Epidermal melanocyte (primary cell): ENCODE measurements at regions not wholly inside any gene's neighbourhood (a gene's known extent, or its start where the extent isn't known, plus 50 kb on each side); places are given as distances from the start of the nearest gene placed in this dataset.
"Not testable (repeated sequence)": the region's sequence is repeated elsewhere in the genome, so short reads cannot be mapped to it uniquely, and the experiment has no call there.

Source experiments
- DNase-seq: peaks from one replicate; pipeline ENCODE4 v3.0.0; 2011; ENCODE audit warnings: low spot score; ENCODE audit not compliant: insufficient read length

GRCh38 chr3:43236008-43236407, 50.3 kb upstream of the SNRK start:
- no peak for DNase-seq

GRCh38 chr3:43233062-43233461, 53.3 kb upstream of the SNRK start:
- no peak for DNase-seq

- DNase-seq = no peak
Observed at GRCh38 chr3:43231276-43232000, 54.9 kb upstream of the SNRK start.

GRCh38 chr3:43229865-43230264, 56.5 kb upstream of the SNRK start:
- DNase-seq = not testable (repeated sequence)

- DNase-seq = not testable (repeated sequence)
Observed at GRCh38 chr3:43227685-43228084, 58.7 kb upstream of the SNRK start.

- no peak for DNase-seq
Observed at GRCh38 chr3:43224405-43225073, 61.8 kb upstream of the SNRK start.

- DNase-seq = no peak
Observed at GRCh38 chr3:43223670-43224364, 62.5 kb upstream of the SNRK start.

- no peak for DNase-seq
Observed at GRCh38 chr3:43222590-43222989, 63.8 kb upstream of the SNRK start.

- no peak for DNase-seq
Observed at GRCh38 chr3:43221076-43221475, 65.3 kb upstream of the SNRK start.

GRCh38 chr3:43219616-43220015, 66.7 kb upstream of the SNRK start:
- DNase-seq = no peak

GRCh38 chr3:43218921-43219320, 67.4 kb upstream of the SNRK start:
- DNase-seq = no peak

- DNase-seq = peak; percentile 39
Observed at GRCh38 chr3:43218156-43218555, 68.2 kb upstream of the SNRK start.

GRCh38 chr3:43217633-43218032, 68.7 kb upstream of the SNRK start:
- no peak for DNase-seq

- DNase-seq = no peak
Observed at GRCh38 chr3:43217206-43217605, 69.1 kb upstream of the SNRK start.

- DNase-seq = no peak
Observed at GRCh38 chr3:43215663-43216275, 70.6 kb upstream of the SNRK start.

GRCh38 chr3:43215138-43215537, 71.2 kb upstream of the SNRK start:
- DNase-seq = no peak

- DNase-seq = no peak
Observed at GRCh38 chr3:43214616-43215015, 71.7 kb upstream of the SNRK start.

GRCh38 chr3:43213631-43214030, 72.7 kb upstream of the SNRK start:
- DNase-seq = no peak

- no peak for DNase-seq
Observed at GRCh38 chr3:43212914-43213611, 73.3 kb upstream of the SNRK start.

- no peak for DNase-seq
Observed at GRCh38 chr3:43211681-43212080, 74.7 kb upstream of the SNRK start.
